ENCODE measurements at regions not wholly inside any gene's neighbourhood (a gene's known extent, or its start where the extent isn't known, plus 50 kb on each side); places are given as distances from the start of the nearest gene placed in this dataset.
A peak's percentile ranks its signal among the peaks of the same experiment; 100 is the strongest.

GRCh38 chr5:143986516-143987212 lies 174.7 kb downstream of the HMHB1 start:
- TF ChIP-seq ZNF8 (CRISPR knock-in tag; IDR thresholded peaks at IDR 0.05), result no peak
- 0 out of 2 replicates have a peak, but pooled peaks have one; percentile 19 for TF ChIP-seq ISL1 (CRISPR knock-in tag; IDR thresholded peaks at IDR 0.05)
- peak; percentile 86 for ATAC-seq

GRCh38 chr5:143987264-143987663 lies 175.3 kb downstream of the HMHB1 start:
- TF ChIP-seq PATZ1 (CRISPR knock-in tag; IDR thresholded peaks at IDR 0.05; ENCODE audit: borderline replicate concordance) (no peak), SNAI2 (CRISPR knock-in tag; IDR thresholded peaks at IDR 0.05) (no peak)
- no peak; the same call in 2 of the 3 replicates for ATAC-seq

- ATAC-seq, result no peak
- TF ChIP-seq OSR1 (CRISPR knock-in tag; IDR thresholded peaks at IDR 0.05) (no peak), POU6F1 (CRISPR knock-in tag; IDR thresholded peaks at IDR 0.05; ENCODE audit: borderline replicate concordance, low read depth) (no peak), ZC3H10 (CRISPR knock-in tag; IDR thresholded peaks at IDR 0.05) (no peak), SNAI2 (CRISPR knock-in tag; IDR thresholded peaks at IDR 0.05) (no peak), ESRRG (CRISPR knock-in tag; IDR thresholded peaks at IDR 0.05) (no peak), TCF4 (CRISPR knock-in tag; IDR thresholded peaks at IDR 0.05; ENCODE audit: borderline replicate concordance) (no peak), BACH2 (CRISPR knock-in tag; IDR thresholded peaks at IDR 0.05; ENCODE audit: borderline replicate concordance) (no peak), ARNTL (CRISPR knock-in tag; IDR thresholded peaks at IDR 0.05; ENCODE audit: borderline replicate concordance, low read depth) (no peak), ISL1 (CRISPR knock-in tag; IDR thresholded peaks at IDR 0.05) (no peak), RARB (CRISPR knock-in tag; IDR thresholded peaks at IDR 0.05) (no peak)
These were observed 176.0 kb downstream of the HMHB1 start for GRCh38 chr5:143987751-143988560.

- TF ChIP-seq ISL1 (CRISPR knock-in tag; IDR thresholded peaks at IDR 0.05) (no peak), TCF4 (CRISPR knock-in tag; IDR thresholded peaks at IDR 0.05; ENCODE audit: borderline replicate concordance) (no peak), ZFP30 (CRISPR knock-in tag; IDR thresholded peaks at IDR 0.05) (no peak), CREB5 (CRISPR knock-in tag; IDR thresholded peaks at IDR 0.05; ENCODE audit: low read depth) (no peak), ZFP3 (CRISPR knock-in tag; IDR thresholded peaks at IDR 0.05) (no peak), ZNF565 (CRISPR knock-in tag; conservative IDR thresholded peaks at IDR 0.05; ENCODE audit: low read depth) (no peak), POU6F1 (CRISPR knock-in tag; IDR thresholded peaks at IDR 0.05; ENCODE audit: borderline replicate concordance, low read depth) (no peak), OSR1 (CRISPR knock-in tag; IDR thresholded peaks at IDR 0.05) (no peak), TOX (CRISPR knock-in tag; IDR thresholded peaks at IDR 0.05; ENCODE audit: borderline replicate concordance) (no peak), ZNF70 (CRISPR knock-in tag; IDR thresholded peaks at IDR 0.05) (no peak), ESRRG (CRISPR knock-in tag; IDR thresholded peaks at IDR 0.05) (no peak), ZC3H10 (CRISPR knock-in tag; IDR thresholded peaks at IDR 0.05) (no peak)
- no peak for ATAC-seq
These were observed 178.0 kb downstream of the YIPF5 start for GRCh38 chr5:143992496-143992895.

GRCh38 chr5:144002876-144003275 lies 167.6 kb downstream of the YIPF5 start:
- no peak for ATAC-seq
- no peak for TF ChIP-seq PATZ1 (CRISPR knock-in tag; IDR thresholded peaks at IDR 0.05; ENCODE audit: borderline replicate concordance)
- TF ChIP-seq ZFP3 (CRISPR knock-in tag; IDR thresholded peaks at IDR 0.05), result no peak
- no peak for TF ChIP-seq CSDC2 (CRISPR knock-in tag; IDR thresholded peaks at IDR 0.05)
- TF ChIP-seq GLIS3 (CRISPR knock-in tag; IDR thresholded peaks at IDR 0.05), result no peak
- TF ChIP-seq POU6F1 (CRISPR knock-in tag; IDR thresholded peaks at IDR 0.05; ENCODE audit: borderline replicate concordance, low read depth), result no peak
- no peak for TF ChIP-seq ZFP30 (CRISPR knock-in tag; IDR thresholded peaks at IDR 0.05)
- TF ChIP-seq SNAI2 (CRISPR knock-in tag; IDR thresholded peaks at IDR 0.05), result no peak
- TF ChIP-seq ZNF8 (CRISPR knock-in tag; IDR thresholded peaks at IDR 0.05), result no peak
